ENCODE measurements at regions not wholly inside any gene's neighbourhood (a gene's known extent, or its start where the extent isn't known, plus 50 kb on each side); places are given as distances from the start of the nearest gene placed in this dataset.

DNA sequence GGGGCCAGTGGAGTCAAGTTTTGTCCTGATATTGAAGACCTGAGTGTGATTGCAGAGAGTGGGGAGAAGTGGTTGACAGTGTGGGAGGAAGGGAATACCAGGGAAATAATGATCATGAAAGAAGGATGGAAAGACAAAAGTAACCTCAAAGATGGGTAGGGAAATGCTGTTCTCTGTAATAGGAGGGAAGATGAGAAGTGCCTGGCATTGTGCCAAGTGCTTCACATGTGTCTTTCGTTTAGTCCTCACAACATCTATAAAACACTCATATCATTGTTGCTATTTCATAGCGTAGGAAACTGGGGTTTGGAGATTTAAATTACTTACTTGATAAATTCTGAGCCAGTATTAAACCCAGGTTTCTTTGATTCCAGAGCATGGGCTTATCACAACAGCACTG is 472.3 kb downstream of the LRRC70 start:
- no peak for TF ChIP-seq POLR2A (IDR thresholded peaks at IDR 0.05)
- TF ChIP-seq, protein P1, sequence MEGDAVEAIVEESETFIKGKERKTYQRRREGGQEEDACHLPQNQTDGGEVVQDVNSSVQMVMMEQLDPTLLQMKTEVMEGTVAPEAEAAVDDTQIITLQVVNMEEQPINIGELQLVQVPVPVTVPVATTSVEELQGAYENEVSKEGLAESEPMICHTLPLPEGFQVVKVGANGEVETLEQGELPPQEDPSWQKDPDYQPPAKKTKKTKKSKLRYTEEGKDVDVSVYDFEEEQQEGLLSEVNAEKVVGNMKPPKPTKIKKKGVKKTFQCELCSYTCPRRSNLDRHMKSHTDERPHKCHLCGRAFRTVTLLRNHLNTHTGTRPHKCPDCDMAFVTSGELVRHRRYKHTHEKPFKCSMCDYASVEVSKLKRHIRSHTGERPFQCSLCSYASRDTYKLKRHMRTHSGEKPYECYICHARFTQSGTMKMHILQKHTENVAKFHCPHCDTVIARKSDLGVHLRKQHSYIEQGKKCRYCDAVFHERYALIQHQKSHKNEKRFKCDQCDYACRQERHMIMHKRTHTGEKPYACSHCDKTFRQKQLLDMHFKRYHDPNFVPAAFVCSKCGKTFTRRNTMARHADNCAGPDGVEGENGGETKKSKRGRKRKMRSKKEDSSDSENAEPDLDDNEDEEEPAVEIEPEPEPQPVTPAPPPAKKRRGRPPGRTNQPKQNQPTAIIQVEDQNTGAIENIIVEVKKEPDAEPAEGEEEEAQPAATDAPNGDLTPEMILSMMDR (IDR thresholded peaks at IDR 0.05): no peak
